Keratinocyte (primary cell): ENCODE measurements at regions not wholly inside any gene's neighbourhood (a gene's known extent, or its start where the extent isn't known, plus 50 kb on each side); places are given as distances from the start of the nearest gene placed in this dataset.

ENCODE experiments used
- EZH2 ChIP-seq: IDR thresholded peaks from one replicate; pipeline ENCODE4 v1.6.1; 2012; ENCODE audit warnings: inconsistent platforms, mild to moderate bottlenecking, low read length, moderate library complexity
- TF ChIP-seq, protein P1 (sequence below), 3 experiments: IDR thresholded peaks in 1 of 3; conservative IDR thresholded peaks in 1 of 3; optimal IDR thresholded peaks in 1 of 3; 2 replicates in 2 of 3; 3 replicates in 1 of 3; pipeline versions ENCODE3 to v1.5.1; 2011; ENCODE audit warnings: low read length in 3 of 3, mild to moderate bottlenecking in 3 of 3, moderate library complexity in 2 of 3, control low read depth in 1 of 3, inconsistent platforms in 1 of 3; ENCODE audit not compliant: insufficient read depth in 2 of 3; ENCODE audit errors: extremely low read depth in 1 of 3

DNA sequence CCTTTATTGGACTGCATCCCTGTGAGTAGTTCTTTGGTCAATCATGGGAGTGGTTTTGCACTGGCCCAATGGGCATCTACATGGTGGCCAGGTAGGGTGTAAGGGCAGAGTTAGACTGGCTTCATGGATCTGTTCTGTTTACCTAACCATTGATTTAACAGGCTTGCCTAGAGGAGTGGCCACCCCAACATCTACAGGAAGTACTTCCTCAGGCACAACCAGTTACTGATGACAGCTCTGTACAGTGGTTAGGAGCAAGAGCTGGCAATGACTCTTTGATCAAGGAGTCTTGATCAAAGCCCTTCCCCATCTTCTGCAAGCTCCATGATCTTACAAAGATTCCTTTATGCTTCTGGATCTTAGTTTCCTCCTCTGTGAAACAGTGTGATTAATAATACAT, 140.9 kb upstream of the CYP1B1 start:
- TF ChIP-seq, protein P1, sequence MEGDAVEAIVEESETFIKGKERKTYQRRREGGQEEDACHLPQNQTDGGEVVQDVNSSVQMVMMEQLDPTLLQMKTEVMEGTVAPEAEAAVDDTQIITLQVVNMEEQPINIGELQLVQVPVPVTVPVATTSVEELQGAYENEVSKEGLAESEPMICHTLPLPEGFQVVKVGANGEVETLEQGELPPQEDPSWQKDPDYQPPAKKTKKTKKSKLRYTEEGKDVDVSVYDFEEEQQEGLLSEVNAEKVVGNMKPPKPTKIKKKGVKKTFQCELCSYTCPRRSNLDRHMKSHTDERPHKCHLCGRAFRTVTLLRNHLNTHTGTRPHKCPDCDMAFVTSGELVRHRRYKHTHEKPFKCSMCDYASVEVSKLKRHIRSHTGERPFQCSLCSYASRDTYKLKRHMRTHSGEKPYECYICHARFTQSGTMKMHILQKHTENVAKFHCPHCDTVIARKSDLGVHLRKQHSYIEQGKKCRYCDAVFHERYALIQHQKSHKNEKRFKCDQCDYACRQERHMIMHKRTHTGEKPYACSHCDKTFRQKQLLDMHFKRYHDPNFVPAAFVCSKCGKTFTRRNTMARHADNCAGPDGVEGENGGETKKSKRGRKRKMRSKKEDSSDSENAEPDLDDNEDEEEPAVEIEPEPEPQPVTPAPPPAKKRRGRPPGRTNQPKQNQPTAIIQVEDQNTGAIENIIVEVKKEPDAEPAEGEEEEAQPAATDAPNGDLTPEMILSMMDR (optimal IDR thresholded peaks at IDR 0.05 in 1 of 3, IDR thresholded peaks at IDR 0.05 in 1 of 3, conservative IDR thresholded peaks at IDR 0.05 in 1 of 3; ENCODE audit: extremely low read depth in 1 of 3, insufficient read depth in 2 of 3, low read length in 3 of 3): no peak
- no peak for TF ChIP-seq EZH2
